K562 (cell line): ENCODE measurements at regions not wholly inside any gene's neighbourhood (a gene's known extent, or its start where the extent isn't known, plus 50 kb on each side); places are given as distances from the start of the nearest gene placed in this dataset.

Experiments
- ATAC-seq: fragments of 200-7000 bp; cut with Tn5 transposase; 3 replicates; pipeline ENCODE4 v1.9.1; 2020; ENCODE audit warnings: moderate library complexity
- BruUV-seq: library from RNA; stranded (reverse); fragments of 400-500 nt; replicated peaks from 2 replicates; lab custom pipeline; 2021; lab: Mats Ljungman, UMichigan
- CTCF ChIA-PET: fragments of 300-600 bp; formaldehyde crosslinking; extraction: SDS; loops from one replicate; lab custom pipeline; 2021; ENCODE audit warnings: low intra/inter-chr PET ratio; lab: Yijun Ruan, JAX
- POLR2A ChIA-PET: fragments of 300-600, 350-650 bp; sonication (Branson Sonifier 250); formaldehyde crosslinking; extraction: SDS; loops from one replicate; lab custom pipeline; 2021; ENCODE audit warnings: antibody characterized with exemption, inconsistent platforms; lab: Yijun Ruan, JAX
- DNase-seq, 4 experiments: peaks; one replicate each; pipeline versions ENCODE4 v3.0.0 to v3.0.0-alpha.2; 2011 to 2018; ENCODE audit warnings: low spot score in 3 of 4, mixed read lengths in 3 of 4; ENCODE audit errors: extremely low read depth in 1 of 4
- FAIRE-seq: peaks from 2 replicates; lab custom pipeline; 2011; peaks lifted over from hg19 to GRCh38; lab: Jason Lieb, UNC
- H2AFZ ChIP-seq: 2 replicates; pipeline ENCODE4 v1.6.0; 2011; ENCODE audit warnings: low read depth, low read length, control low read depth, inconsistent platforms
- H3K27ac ChIP-seq: fragments of 200-600 bp; 3 replicates; pipeline ENCODE4 v1.8.0; 2011; ENCODE audit warnings: low read depth, mild to moderate bottlenecking, control low read depth, inconsistent platforms, low read length, moderate library complexity, mixed read lengths; ENCODE audit errors: extremely low read depth
- H3K27me3 ChIP-seq, 2 experiments: fragments of 300-600 bp in 1 of 2; 2 replicates in 1 of 2; 3 replicates in 1 of 2; pipeline versions ENCODE4 v1.6.0 to v1.8.0; 2011; ENCODE audit warnings: inconsistent platforms in 2 of 2, low read length in 2 of 2, mild to moderate bottlenecking in 1 of 2, mixed read lengths in 1 of 2, moderate library complexity in 1 of 2; ENCODE audit not compliant: control insufficient read depth in 2 of 2, insufficient read depth in 2 of 2
- H3K36me3 ChIP-seq: fragments of 300-600 bp; 3 replicates; pipeline ENCODE4 v1.8.0; 2011; ENCODE audit warnings: mild to moderate bottlenecking, low read length, inconsistent platforms; ENCODE audit not compliant: control insufficient read depth, insufficient read depth
- H3K4me1 ChIP-seq, 2 experiments: fragments of 200-600 bp in 1 of 2; replicated peaks in 1 of 2; 2 replicates in 1 of 2; 3 replicates in 1 of 2; pipeline versions ENCODE4 v1.5.1 to v1.8.0; 2011; ENCODE audit warnings: inconsistent platforms in 2 of 2, low read length in 2 of 2, mild to moderate bottlenecking in 1 of 2, mixed read lengths in 1 of 2, moderate library complexity in 1 of 2; ENCODE audit not compliant: control insufficient read depth in 2 of 2, insufficient read depth in 2 of 2
- H3K4me2 ChIP-seq: 2 replicates; pipeline ENCODE4 v1.6.1; 2011; ENCODE audit warnings: low read length, control low read depth, inconsistent platforms, mixed read lengths; ENCODE audit not compliant: insufficient read depth
- H3K4me3 ChIP-seq: fragments of 200-600 bp; sonication (generic), shearing (Covaris generic); 2 replicates; pipeline ENCODE4 v1.5.1; 2016; ENCODE audit warnings: control low read depth, inconsistent platforms
- H3K79me2 ChIP-seq: fragments of 200-600 bp; 3 replicates; pipeline ENCODE4 v1.8.0; 2011; ENCODE audit warnings: low read length, inconsistent platforms; ENCODE audit not compliant: control insufficient read depth, insufficient read depth
- H3K9ac ChIP-seq, 2 experiments: 2 replicates each; pipeline versions ENCODE4 v1.6.0 to v1.6.1; 2011; ENCODE audit warnings: low read depth in 2 of 2, low read length in 2 of 2, control low read depth in 1 of 2, inconsistent platforms in 1 of 2, mild to moderate bottlenecking in 1 of 2, mixed read lengths in 1 of 2; ENCODE audit not compliant: insufficient read depth in 1 of 2
- H3K9me1 ChIP-seq: one replicate; pipeline ENCODE4 v1.6.0; 2011; ENCODE audit warnings: inconsistent platforms, mild to moderate bottlenecking, low read length, moderate library complexity; ENCODE audit not compliant: control insufficient read depth, insufficient read depth
- H3K9me3 ChIP-seq: replicated peaks from 2 replicates; pipeline ENCODE4 v1.5.1; 2011; ENCODE audit warnings: low read depth, low read length, inconsistent platforms; ENCODE audit not compliant: control insufficient read depth, insufficient read depth
- H4K20me1 ChIP-seq: replicated peaks from 2 replicates; pipeline ENCODE4 v1.6.1; 2011; ENCODE audit warnings: low read length, inconsistent platforms, mixed read lengths; ENCODE audit not compliant: control insufficient read depth, insufficient read depth
- BDP1 ChIP-seq: IDR thresholded peaks from 3 replicates; pipeline ENCODE4 v1.6.1; 2011; ENCODE audit not compliant: insufficient read length, insufficient read depth
- CBFA2T3 ChIP-seq: fragments of 450-650 bp; IDR thresholded peaks from 2 replicates; pipeline ENCODE4 v1.6.1; 2017
- CEBPG ChIP-seq, 3 experiments: fragments of 200-800 bp in 1 of 3; sonication (Bioruptor generic) in 1 of 3; sonication (generic) in 1 of 3; formaldehyde crosslinking in 1 of 3; IDR thresholded peaks in 2 of 3; conservative IDR thresholded peaks in 1 of 3; 2 replicates each; pipeline versions ENCODE4 v1.6.1 to v1.8.0; 2016 to 2022; ENCODE audit warnings: missing compliant biosample characterization in 2 of 3, missing genetic modification characterization in 2 of 3, mild to moderate bottlenecking in 1 of 3, missing genetic modification reagents in 1 of 3
- CREB1 ChIP-seq, 2 experiments: sonication (generic) in 1 of 2; formaldehyde crosslinking in 1 of 2; IDR thresholded peaks; 2 replicates each; pipeline versions ENCODE4 v1.6.1 to v1.8.0; 2012 to 2022; ENCODE audit warnings: inconsistent platforms in 1 of 2, mild to moderate bottlenecking in 1 of 2, missing genetic modification reagents in 1 of 2, moderate library complexity in 1 of 2
- FOXJ3 ChIP-seq: sonication (generic); formaldehyde crosslinking; IDR thresholded peaks from 2 replicates; pipeline ENCODE4 v1.4.0; 2020; ENCODE audit warnings: mild to moderate bottlenecking, missing genetic modification reagents
- MCM3 ChIP-seq: fragments of 450-650 bp; IDR thresholded peaks from 2 replicates; pipeline ENCODE4 v1.6.1; 2016
- MTF1 ChIP-seq: fragments of 250-450 bp; sonication (Bioruptor Pico); IDR thresholded peaks from 2 replicates; pipeline ENCODE4 v1.9.0; 2021; ENCODE audit warnings: moderate library complexity, mild to moderate bottlenecking, inconsistent platforms, borderline replicate concordance
- RUNX1 ChIP-seq: sonication (generic); IDR thresholded peaks from 2 replicates; pipeline ENCODE4 v1.6.1; 2016; ENCODE audit warnings: antibody characterized with exemption, low read depth
- SAFB ChIP-seq: fragments of 200-400 bp; formaldehyde crosslinking; IDR thresholded peaks from 2 replicates; pipeline ENCODE4 v1.6.1; 2017; ENCODE audit warnings: low read depth, low read length, borderline replicate concordance
- SMARCB1 ChIP-seq: IDR thresholded peaks from 2 replicates; pipeline ENCODE4 v1.6.1; 2011; ENCODE audit warnings: improper control_type of control experiment, low read depth; ENCODE audit not compliant: insufficient read length
- ZNF253 ChIP-seq: fragments of 250-450 bp; sonication (Bioruptor Pico); conservative IDR thresholded peaks from 2 replicates; pipeline ENCODE4 v1.6.1; 2021; ENCODE audit warnings: mild to moderate bottlenecking
- ZNF354B ChIP-seq: fragments of 250-450 bp; sonication (Bioruptor Pico); IDR thresholded peaks from 2 replicates; pipeline ENCODE4 v1.4.0; 2020
- WGBS: fragments of 100-300 bp; shearing (Covaris generic); methylation state at CpG from one replicate; pipeline ENCODE4 v1.1.6; 2016; ENCODE audit warnings: low coverage, mixed read lengths; ENCODE audit not compliant: insufficient coverage; ENCODE audit errors: missing lambda C conversion rate; 5-methylcytosine and 5-hydroxymethylcytosine counted together
- in situ Hi-C: fragments of 300-500 bp; cut with MboI; formaldehyde crosslinking; loops from 4 replicates; pipeline ENCODE4 v1.15.0; 2018; ENCODE audit warnings: inconsistent platforms, mixed read lengths
- intact Hi-C: fragments of 100-400 bp; cut with micrococcal nuclease; formaldehyde crosslinking; loops from 2 replicates; pipeline ENCODE4 v1.14.2; 2022
- TF ChIP-seq, protein P1 (sequence below), 2 experiments: fragments of 450-650 bp; IDR thresholded peaks; 2 replicates each; pipeline ENCODE4 v1.6.1; 2018; ENCODE audit warnings: mild to moderate bottlenecking in 2 of 2, low read depth in 1 of 2; ENCODE audit not compliant: partially characterized antibody in 2 of 2
- TF ChIP-seq, protein P2 (sequence below): fragments of 250-450 bp; sonication (Bioruptor Pico); IDR thresholded peaks from 2 replicates; pipeline ENCODE4 v1.5.0; 2021
- TF ChIP-seq, protein P3 (sequence below), 2 experiments: fragments of 450-650 bp in 1 of 2; sonication (generic) in 1 of 2; formaldehyde crosslinking in 1 of 2; IDR thresholded peaks in 1 of 2; conservative IDR thresholded peaks in 1 of 2; 2 replicates each; pipeline versions ENCODE4 v1.6.1 to v1.8.1; 2016 to 2023; ENCODE audit warnings: mild to moderate bottlenecking in 2 of 2, moderate library complexity in 2 of 2, inconsistent platforms in 1 of 2, missing genetic modification reagents in 1 of 2
- TF ChIP-seq, protein P4 (sequence below): sonication (generic); IDR thresholded peaks from 2 replicates; pipeline ENCODE4 v1.6.1; 2016

DNA sequence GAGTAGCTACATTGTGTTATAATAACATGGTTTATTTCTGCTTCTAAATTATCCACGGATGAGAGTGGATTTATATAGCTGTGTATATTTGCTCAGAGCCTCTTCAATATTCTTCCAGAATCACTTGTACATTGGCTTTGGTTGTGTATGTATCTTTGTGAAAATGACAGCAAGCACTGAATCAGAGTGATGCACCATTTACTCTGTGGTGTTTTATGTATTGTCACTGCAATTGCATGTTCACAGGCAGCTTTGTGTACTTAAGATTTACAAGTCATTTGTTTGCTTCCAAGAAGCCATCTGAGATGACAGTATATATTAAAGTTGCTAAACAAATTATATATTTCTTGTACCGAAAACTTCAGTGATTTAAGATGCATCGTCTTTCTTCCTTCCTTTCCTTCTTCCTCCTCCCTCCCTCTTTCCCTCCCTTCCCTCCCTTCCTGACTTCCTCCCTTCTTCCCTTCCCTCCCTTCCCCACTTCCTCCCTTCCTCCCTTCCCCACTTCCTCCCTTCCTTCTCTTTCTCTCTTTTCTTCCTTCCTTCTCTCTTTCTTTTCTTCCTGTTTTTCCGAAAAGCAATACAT, 362.3 kb upstream of the GOLIM4 start:
- Histone ChIP-seq H3K4me1 (no peaks in the 10 kb centered on the region), H3K4me3 (no peak overlapping the region), H4K20me1 (no peaks in the 10 kb centered on the region), H3K27ac (no peak overlapping the region), H3K9ac (no peak overlapping the region), H3K9me3 (no peaks in the 10 kb centered on the region), H3K27me3 (no peaks in the 10 kb centered on the region), H2AFZ (no peak overlapping the region), H3K36me3 (no peaks in the 10 kb centered on the region), H3K79me2 (no peaks in the 10 kb centered on the region), H3K9me1 (no peaks in the 10 kb centered on the region), H3K4me2 (no peak overlapping the region)
- DNase-seq (no peak), ATAC-seq (no peak), FAIRE-seq (no peak)
- ChIA-PET CTCF (no interaction called here), POLR2A (no interaction called here)
- no TSS peak for BruUV-seq
- intact Hi-C loops, result loop anchor here (5.0 kb wide), 1 partner anchor 401 kb away; no protein-coding TSS in a partner anchor
- in situ Hi-C loops, result no loop called here
- WGBS, result 0% methylated on average over 3 of the region's 4 CpGs
- TF ChIP-seq CEBPG (CRISPR knock-in tag; IDR thresholded peaks at IDR 0.05) (no peak), CEBPG (tag; conservative IDR thresholded peaks at IDR 0.05 in 1 of 2, IDR thresholded peaks at IDR 0.05 in 1 of 2) (no peak), ZNF354B (CRISPR knock-in tag) (no peak), CREB1 (IDR thresholded peaks at IDR 0.05) (no peak), CREB1 (CRISPR knock-in tag; IDR thresholded peaks at IDR 0.05) (no peak), RUNX1 (no peak), MTF1 (CRISPR knock-in tag) (no peak), SMARCB1 (no peak), CBFA2T3 (no peak), FOXJ3 (no peak), MCM3 (no peak), ZNF253 (no peak), SAFB (no peak), BDP1 (no peak)
- TF ChIP-seq, protein P1, sequence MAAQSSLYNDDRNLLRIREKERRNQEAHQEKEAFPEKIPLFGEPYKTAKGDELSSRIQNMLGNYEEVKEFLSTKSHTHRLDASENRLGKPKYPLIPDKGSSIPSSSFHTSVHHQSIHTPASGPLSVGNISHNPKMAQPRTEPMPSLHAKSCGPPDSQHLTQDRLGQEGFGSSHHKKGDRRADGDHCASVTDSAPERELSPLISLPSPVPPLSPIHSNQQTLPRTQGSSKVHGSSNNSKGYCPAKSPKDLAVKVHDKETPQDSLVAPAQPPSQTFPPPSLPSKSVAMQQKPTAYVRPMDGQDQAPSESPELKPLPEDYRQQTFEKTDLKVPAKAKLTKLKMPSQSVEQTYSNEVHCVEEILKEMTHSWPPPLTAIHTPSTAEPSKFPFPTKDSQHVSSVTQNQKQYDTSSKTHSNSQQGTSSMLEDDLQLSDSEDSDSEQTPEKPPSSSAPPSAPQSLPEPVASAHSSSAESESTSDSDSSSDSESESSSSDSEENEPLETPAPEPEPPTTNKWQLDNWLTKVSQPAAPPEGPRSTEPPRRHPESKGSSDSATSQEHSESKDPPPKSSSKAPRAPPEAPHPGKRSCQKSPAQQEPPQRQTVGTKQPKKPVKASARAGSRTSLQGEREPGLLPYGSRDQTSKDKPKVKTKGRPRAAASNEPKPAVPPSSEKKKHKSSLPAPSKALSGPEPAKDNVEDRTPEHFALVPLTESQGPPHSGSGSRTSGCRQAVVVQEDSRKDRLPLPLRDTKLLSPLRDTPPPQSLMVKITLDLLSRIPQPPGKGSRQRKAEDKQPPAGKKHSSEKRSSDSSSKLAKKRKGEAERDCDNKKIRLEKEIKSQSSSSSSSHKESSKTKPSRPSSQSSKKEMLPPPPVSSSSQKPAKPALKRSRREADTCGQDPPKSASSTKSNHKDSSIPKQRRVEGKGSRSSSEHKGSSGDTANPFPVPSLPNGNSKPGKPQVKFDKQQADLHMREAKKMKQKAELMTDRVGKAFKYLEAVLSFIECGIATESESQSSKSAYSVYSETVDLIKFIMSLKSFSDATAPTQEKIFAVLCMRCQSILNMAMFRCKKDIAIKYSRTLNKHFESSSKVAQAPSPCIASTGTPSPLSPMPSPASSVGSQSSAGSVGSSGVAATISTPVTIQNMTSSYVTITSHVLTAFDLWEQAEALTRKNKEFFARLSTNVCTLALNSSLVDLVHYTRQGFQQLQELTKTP (IDR thresholded peaks at IDR 0.05; ENCODE audit: low read depth in 1 of 2, partially characterized antibody in 2 of 2), result no peak
- TF ChIP-seq, protein P2, sequence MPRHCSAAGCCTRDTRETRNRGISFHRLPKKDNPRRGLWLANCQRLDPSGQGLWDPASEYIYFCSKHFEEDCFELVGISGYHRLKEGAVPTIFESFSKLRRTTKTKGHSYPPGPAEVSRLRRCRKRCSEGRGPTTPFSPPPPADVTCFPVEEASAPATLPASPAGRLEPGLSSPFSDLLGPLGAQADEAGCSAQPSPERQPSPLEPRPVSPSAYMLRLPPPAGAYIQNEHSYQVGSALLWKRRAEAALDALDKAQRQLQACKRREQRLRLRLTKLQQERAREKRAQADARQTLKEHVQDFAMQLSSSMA (CRISPR knock-in tag), result no peak
- TF ChIP-seq, protein P3, sequence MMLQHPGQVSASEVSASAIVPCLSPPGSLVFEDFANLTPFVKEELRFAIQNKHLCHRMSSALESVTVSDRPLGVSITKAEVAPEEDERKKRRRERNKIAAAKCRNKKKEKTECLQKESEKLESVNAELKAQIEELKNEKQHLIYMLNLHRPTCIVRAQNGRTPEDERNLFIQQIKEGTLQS (IDR thresholded peaks at IDR 0.05), result no peak
- TF ChIP-seq, protein P3 (CRISPR knock-in tag; conservative IDR thresholded peaks at IDR 0.05), result no peak
- TF ChIP-seq, protein P4, sequence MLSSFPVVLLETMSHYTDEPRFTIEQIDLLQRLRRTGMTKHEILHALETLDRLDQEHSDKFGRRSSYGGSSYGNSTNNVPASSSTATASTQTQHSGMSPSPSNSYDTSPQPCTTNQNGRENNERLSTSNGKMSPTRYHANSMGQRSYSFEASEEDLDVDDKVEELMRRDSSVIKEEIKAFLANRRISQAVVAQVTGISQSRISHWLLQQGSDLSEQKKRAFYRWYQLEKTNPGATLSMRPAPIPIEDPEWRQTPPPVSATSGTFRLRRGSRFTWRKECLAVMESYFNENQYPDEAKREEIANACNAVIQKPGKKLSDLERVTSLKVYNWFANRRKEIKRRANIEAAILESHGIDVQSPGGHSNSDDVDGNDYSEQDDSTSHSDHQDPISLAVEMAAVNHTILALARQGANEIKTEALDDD, result no peak
